ENCODE measurements at regions not wholly inside any gene's neighbourhood (a gene's known extent, or its start where the extent isn't known, plus 50 kb on each side); places are given as distances from the start of the nearest gene placed in this dataset.

GRCh38 chr5:99105216-99105615, 176.4 kb upstream of the CHD1 start:
- Histone ChIP-seq H3K9ac (no peak overlapping the region), H2AFZ (ENCODE audit: low read depth) (no peak overlapping the region), H3K4me3 (ENCODE audit: low read depth in 2 of 2, low read length in 1 of 2) (no peak overlapping the region), H3K9me2 (no peaks in the 10 kb centered on the region), H3K9me3 (no peaks in the 10 kb centered on the region), H4K20me1 (ENCODE audit: insufficient read depth) (no peaks in the 10 kb centered on the region), H3K79me2 (ENCODE audit: insufficient read depth) (no peaks in the 10 kb centered on the region), H3K27ac (ENCODE audit: low read depth in 2 of 2, low read length in 1 of 2) (no peak overlapping the region), H3K36me3 (replicated peaks in 1 of 2; ENCODE audit: control insufficient read depth in 1 of 2, insufficient read depth in 2 of 2, low read length in 1 of 2) (no peaks in the 10 kb centered on the region), H3F3A (replicated peaks; ENCODE audit: insufficient read depth) (peaks cover 7% of the 10 kb centered on the region), H3K27me3 (ENCODE audit: insufficient read depth) (no peaks in the 10 kb centered on the region; the same call in 1 of the 2 replicates), H3K4me2 (no peak overlapping the region), H3K4me1 (ENCODE audit: control insufficient read depth in 1 of 2, insufficient read depth in 2 of 2, low read depth in 1 of 2, low read length in 1 of 2) (no peaks in the 10 kb centered on the region; a peak in 1 of 4 replicates)
- no peak for DNase-seq
- 15% methylated on average over 3 of the region's 3 CpGs for WGBS (ENCODE audit: low lambda C conversion rate)
- TF ChIP-seq FOXM1 (IDR thresholded peaks at IDR 0.05; ENCODE audit: low read depth): no peak
- no peak for TF ChIP-seq CHD2 (IDR thresholded peaks at IDR 0.05; ENCODE audit: low read length, partially characterized antibody)
- no peak for TF ChIP-seq RAD21 (IDR thresholded peaks at IDR 0.05; ENCODE audit: low read length)
- TF ChIP-seq ELF1 (IDR thresholded peaks at IDR 0.05): no peak
- no peak for TF ChIP-seq EZH2phosphoT487 (IDR thresholded peaks at IDR 0.05; ENCODE audit: borderline replicate concordance, low read depth)
- TF ChIP-seq SMC3 (IDR thresholded peaks at IDR 0.05; ENCODE audit: low read depth, low read length): no peak
- TF ChIP-seq NFIC (IDR thresholded peaks at IDR 0.05; ENCODE audit: borderline replicate concordance): no peak
- no peak for TF ChIP-seq MXI1 (IDR thresholded peaks at IDR 0.05; ENCODE audit: low read depth, low read length)
- TF ChIP-seq FOSL2 (IDR thresholded peaks at IDR 0.05; ENCODE audit: borderline replicate concordance, low read depth): no peak
- no peak for TF ChIP-seq JUND (IDR thresholded peaks at IDR 0.05)
- no peak for TF ChIP-seq RCOR1 (IDR thresholded peaks at IDR 0.05; ENCODE audit: low read length)
- no peak for TF ChIP-seq CTCF (IDR thresholded peaks at IDR 0.05)
- no peak for TF ChIP-seq SIN3A (IDR thresholded peaks at IDR 0.05; ENCODE audit: borderline replicate concordance, low read depth, low read length)
- TF ChIP-seq, protein P1, sequence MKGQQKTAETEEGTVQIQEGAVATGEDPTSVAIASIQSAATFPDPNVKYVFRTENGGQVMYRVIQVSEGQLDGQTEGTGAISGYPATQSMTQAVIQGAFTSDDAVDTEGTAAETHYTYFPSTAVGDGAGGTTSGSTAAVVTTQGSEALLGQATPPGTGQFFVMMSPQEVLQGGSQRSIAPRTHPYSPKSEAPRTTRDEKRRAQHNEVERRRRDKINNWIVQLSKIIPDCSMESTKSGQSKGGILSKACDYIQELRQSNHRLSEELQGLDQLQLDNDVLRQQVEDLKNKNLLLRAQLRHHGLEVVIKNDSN (IDR thresholded peaks at IDR 0.05; ENCODE audit: borderline replicate concordance, low read depth): no peak
- TF ChIP-seq NRF1 (IDR thresholded peaks at IDR 0.05; ENCODE audit: low read depth, low read length): no peak
- no peak for TF ChIP-seq EP300 (IDR thresholded peaks at IDR 0.05; ENCODE audit: borderline replicate concordance in 1 of 2, low read depth in 1 of 2, low read length in 1 of 2)
- TF ChIP-seq MEF2A (IDR thresholded peaks at IDR 0.05; ENCODE audit: borderline replicate concordance, low read depth): no peak
- TF ChIP-seq POLR2AphosphoS5 (IDR thresholded peaks at IDR 0.05; ENCODE audit: low read depth, low read length): no peak
- CTCF ChIA-PET: interaction anchor here (0.6 to 2.6 kb wide), 11 partner anchors 9 to 1370 kb away, joined by 3 to 10 read pairs (median 3); no protein-coding TSS in a partner anchor
- POLR2A ChIA-PET: no interaction called here

Measured in SK-N-SH (cell line).